ENCODE measurements at regions not wholly inside any gene's neighbourhood (a gene's known extent, or its start where the extent isn't known, plus 50 kb on each side); places are given as distances from the start of the nearest gene placed in this dataset.
"Not testable (repeated sequence)": the region's sequence is repeated elsewhere in the genome, so short reads cannot be mapped to it uniquely, and the experiment has no call there.

DNA sequence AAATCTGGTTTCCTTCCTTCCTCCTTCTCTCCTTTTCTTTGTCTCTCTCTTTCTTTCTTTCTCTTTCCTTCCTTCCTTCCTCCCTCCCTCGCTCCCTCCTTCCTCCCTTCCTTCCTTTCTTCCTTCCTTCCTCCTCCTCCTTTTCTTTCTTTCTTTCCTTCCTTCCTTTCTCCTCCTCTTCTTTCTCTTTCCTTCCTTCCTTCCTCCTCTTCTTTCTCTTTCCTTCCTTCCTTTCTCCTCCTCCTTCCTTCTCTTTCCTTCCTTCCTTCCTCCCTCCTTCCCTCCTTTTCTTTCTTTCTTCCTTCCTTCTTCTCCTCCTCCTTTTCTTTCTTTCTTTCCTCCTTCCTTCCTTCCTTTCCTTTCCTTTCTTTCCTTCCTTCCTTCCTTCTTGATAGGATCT, 61.2 kb downstream of the VIP start:
- 76% methylated on average over 1 of the region's 1 CpG for WGBS
- DNase-seq (ENCODE audit: extremely low spot score) = no peak
- no peaks in the 10 kb centered on the region for H3K36me3 ChIP-seq (ENCODE audit: insufficient read depth)
- no peak overlapping the region for H3K4me3 ChIP-seq (ENCODE audit: low read depth, low read length)
- H3K27ac ChIP-seq (ENCODE audit: low read depth) = no peak overlapping the region
- no peaks in the 10 kb centered on the region for H3K4me1 ChIP-seq (ENCODE audit: insufficient read depth)

DNA sequence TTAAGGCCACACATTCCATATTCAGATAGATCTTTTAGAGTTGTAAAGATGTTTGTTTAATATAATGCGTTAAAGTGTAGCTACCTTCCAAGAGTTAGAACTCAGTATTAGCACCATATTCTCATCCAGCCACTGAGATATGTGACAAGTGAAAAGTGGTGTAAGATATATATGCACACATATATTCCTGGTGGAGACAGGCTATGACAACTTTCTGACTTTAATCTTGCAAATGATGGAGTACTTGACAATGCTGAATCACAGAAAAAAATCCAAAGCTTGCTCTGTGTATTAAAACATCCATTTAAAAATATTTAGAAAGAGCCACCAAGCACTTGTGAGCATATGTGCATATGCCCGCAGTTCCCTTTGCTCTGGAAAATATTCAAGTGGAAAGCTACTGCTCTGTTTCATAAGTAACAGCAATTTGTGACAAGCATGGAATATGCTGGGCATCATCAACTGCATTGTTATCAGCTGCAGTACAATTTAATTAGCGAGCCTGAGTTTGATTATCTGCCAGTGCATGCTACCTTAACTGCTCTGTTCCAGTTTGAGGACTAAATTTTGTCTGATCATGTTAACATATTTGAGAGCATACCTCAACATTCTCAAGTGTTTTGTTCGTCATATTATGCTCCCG, 64.8 kb downstream of the VIP start:
- no peak for DNase-seq (ENCODE audit: extremely low spot score)
- WGBS = 83% methylated on average over 5 of the region's 5 CpGs
- Histone ChIP-seq H3K36me3 (ENCODE audit: insufficient read depth) (no peaks in the 10 kb centered on the region), H3K27ac (ENCODE audit: low read depth) (no peak overlapping the region), H3K4me1 (ENCODE audit: insufficient read depth) (no peaks in the 10 kb centered on the region), H3K4me3 (ENCODE audit: low read depth, low read length) (no peak overlapping the region)

DNA sequence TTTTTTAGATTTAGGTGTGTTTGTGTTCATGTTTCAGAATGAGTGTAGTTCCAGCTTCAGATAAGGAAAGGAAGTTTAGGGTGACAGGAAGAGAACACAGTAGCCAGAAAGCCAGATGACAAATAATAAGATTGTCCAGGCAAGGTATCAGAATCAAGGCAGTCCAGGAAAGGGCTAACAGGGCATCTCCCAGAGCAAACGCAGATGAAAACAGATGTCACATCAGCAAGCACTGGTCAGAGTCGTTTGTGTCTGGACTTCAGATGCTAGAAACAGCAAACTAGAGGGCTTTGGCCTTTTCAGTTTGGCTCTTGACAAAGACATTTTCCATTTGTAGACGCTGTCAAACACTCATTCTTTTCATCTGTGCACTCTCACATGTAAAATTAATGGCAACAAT, 65.5 kb downstream of the VIP start:
- WGBS = 56% methylated on average over 3 of the region's 3 CpGs

DNA sequence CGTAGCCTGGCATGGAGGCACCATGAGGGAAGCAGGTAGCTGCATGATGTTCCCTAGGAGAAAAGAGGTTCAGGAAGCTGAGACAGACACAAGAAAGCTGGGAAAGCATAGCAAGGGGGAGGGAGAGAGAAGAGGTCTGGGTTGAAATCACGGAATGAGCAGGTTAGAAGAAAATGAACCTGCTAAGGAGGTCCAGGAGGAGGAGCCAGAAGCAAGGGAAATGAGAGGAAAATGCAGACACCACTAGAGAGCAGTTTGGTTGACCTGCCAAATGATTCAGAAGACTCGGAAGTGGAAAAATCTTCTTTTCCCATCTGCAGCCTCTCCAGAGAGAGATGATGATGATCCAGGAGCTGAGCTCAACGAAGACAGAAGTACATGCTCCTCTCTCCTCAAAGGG, 70.9 kb downstream of the VIP start:
- no peak for DNase-seq (ENCODE audit: extremely low spot score)
- 41% methylated on average over 4 of the region's 4 CpGs for WGBS
- Histone ChIP-seq H3K27ac (ENCODE audit: low read depth) (no peak overlapping the region), H3K4me1 (ENCODE audit: insufficient read depth) (no peaks in the 10 kb centered on the region), H3K4me3 (ENCODE audit: low read depth, low read length) (no peak overlapping the region), H3K36me3 (ENCODE audit: insufficient read depth) (no peaks in the 10 kb centered on the region)

More for the DNA sequence above, 65.5 kb downstream of the VIP start:
- Histone ChIP-seq H3K4me3 (ENCODE audit: low read depth, low read length) (no peak overlapping the region), H3K27ac (ENCODE audit: low read depth) (no peak overlapping the region), H3K36me3 (ENCODE audit: insufficient read depth) (no peaks in the 10 kb centered on the region), H3K4me1 (ENCODE audit: insufficient read depth) (no peaks in the 10 kb centered on the region)
- DNase-seq (ENCODE audit: extremely low spot score) = no peak

DNA sequence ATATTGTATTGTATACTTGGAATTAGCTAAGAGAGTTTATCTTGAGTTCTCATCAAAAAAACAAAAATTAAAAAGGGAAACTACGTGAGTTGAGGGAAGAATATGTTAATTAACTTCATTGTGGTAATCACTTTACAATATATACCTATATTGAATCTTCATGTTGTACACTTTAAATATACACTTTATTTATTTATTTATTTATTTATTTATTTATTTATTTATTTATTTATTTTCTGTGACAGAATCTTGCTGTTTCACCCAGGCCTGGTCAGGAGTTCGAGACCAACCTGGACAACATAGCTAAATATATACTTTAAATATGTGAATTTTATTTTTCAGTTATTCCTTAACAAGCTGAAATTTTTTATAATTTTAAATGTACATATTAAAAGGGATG, 74.1 kb downstream of the VIP start:
- no peak overlapping the region for H3K27ac ChIP-seq (ENCODE audit: low read depth)
- WGBS = 91% methylated on average over 2 of the region's 2 CpGs
- H3K4me3 ChIP-seq (ENCODE audit: low read depth, low read length) = no peak overlapping the region
- H3K4me1 ChIP-seq (ENCODE audit: insufficient read depth) = no peaks in the 10 kb centered on the region
- no peak for DNase-seq (ENCODE audit: extremely low spot score)
- no peaks in the 10 kb centered on the region for H3K36me3 ChIP-seq (ENCODE audit: insufficient read depth)

DNA sequence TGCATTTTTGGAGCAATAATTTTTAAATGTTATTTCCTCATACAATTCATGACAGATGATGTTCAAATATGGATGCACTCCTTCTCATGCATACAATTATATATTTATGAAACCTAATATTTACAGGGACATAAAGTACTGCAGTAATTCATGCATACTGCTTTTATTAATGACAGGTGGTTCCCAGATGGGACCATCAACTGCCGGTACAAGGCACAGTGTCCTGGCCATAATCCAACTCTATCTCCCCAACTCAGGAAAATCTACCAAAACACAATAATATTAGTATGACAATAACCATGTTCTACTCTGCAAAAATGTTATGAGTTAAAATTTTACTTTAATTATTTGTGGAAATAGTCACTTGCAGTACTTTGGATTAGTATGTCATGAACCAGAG, 77.8 kb downstream of the VIP start:
- H3K27ac ChIP-seq (ENCODE audit: low read depth) = no peak overlapping the region
- no peaks in the 10 kb centered on the region for H3K36me3 ChIP-seq (ENCODE audit: insufficient read depth)
- no peak for DNase-seq (ENCODE audit: extremely low spot score)
- no peak overlapping the region for H3K4me3 ChIP-seq (ENCODE audit: low read depth, low read length)
- WGBS = 17% methylated on average over 1 of the region's 1 CpG
- H3K4me1 ChIP-seq (ENCODE audit: insufficient read depth) = no peaks in the 10 kb centered on the region

DNA sequence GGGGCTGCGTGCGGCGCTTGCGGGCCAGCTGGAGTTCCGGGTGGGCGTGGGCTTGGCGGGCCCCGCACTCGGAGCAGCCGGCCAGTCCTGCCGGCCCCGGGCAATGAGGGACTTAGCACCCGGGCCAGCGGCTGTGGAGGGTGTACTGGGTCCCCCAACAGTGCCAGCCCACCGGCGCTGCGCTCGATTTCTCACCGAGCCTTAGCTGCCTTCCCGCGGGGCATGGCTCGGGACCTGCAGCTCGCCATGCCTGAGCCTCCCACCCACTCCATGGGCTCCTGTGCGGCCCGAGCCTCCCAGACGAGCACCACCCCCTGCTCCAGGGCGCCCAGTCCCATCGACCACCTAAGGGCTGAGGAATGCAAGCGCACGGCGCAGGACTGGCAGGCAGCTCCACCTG, 83.8 kb downstream of the VIP start:
- H3K36me3 ChIP-seq (ENCODE audit: insufficient read depth); H3K4me3 ChIP-seq (ENCODE audit: low read depth, low read length); H3K27ac ChIP-seq (ENCODE audit: low read depth); H3K4me1 ChIP-seq (ENCODE audit: insufficient read depth); DNase-seq (ENCODE audit: extremely low spot score): not testable (repeated sequence)
- 96% methylated on average over 31 of the region's 31 CpGs for WGBS

DNA sequence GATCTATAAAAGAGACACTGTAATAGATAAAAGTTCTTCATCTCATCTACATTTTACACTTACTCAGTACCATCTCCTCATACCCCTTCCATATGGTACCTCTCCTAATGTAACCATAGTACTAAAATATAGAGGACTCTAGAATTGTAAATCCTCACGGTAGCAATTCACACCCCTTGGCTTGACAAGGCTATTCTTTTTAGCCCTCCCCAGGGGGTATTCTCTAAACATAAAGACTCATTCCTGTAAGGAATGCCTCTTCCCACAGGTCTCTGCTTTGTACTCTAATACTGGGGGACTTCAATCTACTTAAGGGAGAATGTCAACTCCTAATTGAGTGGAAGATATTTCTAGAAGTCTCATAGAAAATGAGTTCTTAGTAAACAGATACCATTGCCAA, 85.9 kb downstream of the VIP start:
- no peaks in the 10 kb centered on the region for H3K36me3 ChIP-seq (ENCODE audit: insufficient read depth)
- no peak overlapping the region for H3K4me3 ChIP-seq (ENCODE audit: low read depth, low read length)
- DNase-seq (ENCODE audit: extremely low spot score) = no peak
- H3K4me1 ChIP-seq (ENCODE audit: insufficient read depth) = no peaks in the 10 kb centered on the region
- WGBS = 27% methylated on average over 1 of the region's 1 CpG
- no peak overlapping the region for H3K27ac ChIP-seq (ENCODE audit: low read depth)

DNA sequence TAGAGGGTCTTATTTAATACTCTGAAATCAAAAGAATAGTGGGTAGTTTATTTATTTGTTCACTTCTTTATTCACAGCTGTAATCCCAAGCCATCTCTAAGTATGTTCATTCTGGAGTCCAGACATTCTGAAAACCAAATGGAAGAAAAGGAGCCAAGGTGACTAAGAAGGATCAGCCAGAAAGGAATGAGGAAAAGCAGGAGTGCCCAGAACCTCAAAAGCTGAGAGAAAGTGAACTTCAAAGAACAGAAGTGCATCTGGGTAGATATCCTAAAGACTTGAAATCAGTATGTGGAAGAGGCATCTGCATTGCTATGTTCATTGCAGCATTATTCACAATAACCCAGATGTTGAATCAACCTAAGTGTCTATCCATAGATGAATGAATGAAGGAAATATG, 94.8 kb downstream of the VIP start:
- H3K27ac ChIP-seq (ENCODE audit: low read depth) = no peak overlapping the region
- H3K36me3 ChIP-seq (ENCODE audit: insufficient read depth) = no peaks in the 10 kb centered on the region
- no peak for DNase-seq (ENCODE audit: extremely low spot score)
- H3K4me3 ChIP-seq (ENCODE audit: low read depth, low read length) = no peak overlapping the region
- no peaks in the 10 kb centered on the region for H3K4me1 ChIP-seq (ENCODE audit: insufficient read depth)

DNA sequence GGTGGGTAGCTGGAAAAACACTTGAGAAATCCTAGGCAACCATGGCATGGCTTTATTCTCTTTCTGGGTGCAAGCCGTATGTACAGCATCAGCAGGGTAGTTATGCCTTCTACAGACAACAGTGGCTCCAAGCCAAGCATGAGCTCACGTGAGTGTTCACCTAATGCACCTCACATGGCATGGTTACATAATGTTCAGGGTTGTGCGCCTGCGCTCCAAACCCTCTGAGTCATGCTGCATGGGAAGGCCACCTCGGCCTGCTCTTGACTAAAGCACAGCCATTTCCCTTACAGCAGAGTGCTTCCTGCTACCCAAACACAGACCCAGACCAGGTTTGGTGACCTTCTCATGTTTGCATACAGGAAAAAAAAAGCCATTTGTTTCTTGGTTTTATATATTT, 96.2 kb downstream of the VIP start:
- Histone ChIP-seq H3K4me1 (ENCODE audit: insufficient read depth) (no peaks in the 10 kb centered on the region), H3K36me3 (ENCODE audit: insufficient read depth) (no peaks in the 10 kb centered on the region), H3K27ac (ENCODE audit: low read depth) (no peak overlapping the region), H3K4me3 (ENCODE audit: low read depth, low read length) (no peak overlapping the region)
- 90% methylated on average over 5 of the region's 5 CpGs for WGBS
- DNase-seq (ENCODE audit: extremely low spot score) = no peak

DNA sequence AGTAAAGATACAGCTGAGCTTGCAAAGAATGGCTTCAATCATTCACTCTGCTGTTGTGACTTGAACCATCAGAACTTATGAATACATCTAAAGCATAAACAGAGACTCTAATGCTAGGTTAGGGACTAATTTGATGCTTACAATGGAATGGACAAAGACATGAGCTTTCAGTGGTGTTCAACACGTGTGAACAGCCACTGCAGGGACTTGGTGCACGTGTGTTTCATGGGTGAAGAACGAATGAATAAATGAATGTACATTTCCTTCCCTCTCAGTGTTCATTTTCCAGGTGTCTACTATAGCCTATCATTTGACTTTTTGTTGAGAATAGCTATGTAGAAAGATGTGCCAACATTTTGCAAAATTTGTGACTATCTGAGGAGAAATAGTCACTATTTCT, 98.3 kb downstream of the VIP start:
- H3K4me1 ChIP-seq (ENCODE audit: insufficient read depth) = no peaks in the 10 kb centered on the region
- no peak overlapping the region for H3K4me3 ChIP-seq (ENCODE audit: low read depth, low read length)
- 76% methylated on average over 3 of the region's 3 CpGs for WGBS
- H3K27ac ChIP-seq (ENCODE audit: low read depth) = no peak overlapping the region
- no peaks in the 10 kb centered on the region for H3K36me3 ChIP-seq (ENCODE audit: insufficient read depth)
- no peak for DNase-seq (ENCODE audit: extremely low spot score)

DNA sequence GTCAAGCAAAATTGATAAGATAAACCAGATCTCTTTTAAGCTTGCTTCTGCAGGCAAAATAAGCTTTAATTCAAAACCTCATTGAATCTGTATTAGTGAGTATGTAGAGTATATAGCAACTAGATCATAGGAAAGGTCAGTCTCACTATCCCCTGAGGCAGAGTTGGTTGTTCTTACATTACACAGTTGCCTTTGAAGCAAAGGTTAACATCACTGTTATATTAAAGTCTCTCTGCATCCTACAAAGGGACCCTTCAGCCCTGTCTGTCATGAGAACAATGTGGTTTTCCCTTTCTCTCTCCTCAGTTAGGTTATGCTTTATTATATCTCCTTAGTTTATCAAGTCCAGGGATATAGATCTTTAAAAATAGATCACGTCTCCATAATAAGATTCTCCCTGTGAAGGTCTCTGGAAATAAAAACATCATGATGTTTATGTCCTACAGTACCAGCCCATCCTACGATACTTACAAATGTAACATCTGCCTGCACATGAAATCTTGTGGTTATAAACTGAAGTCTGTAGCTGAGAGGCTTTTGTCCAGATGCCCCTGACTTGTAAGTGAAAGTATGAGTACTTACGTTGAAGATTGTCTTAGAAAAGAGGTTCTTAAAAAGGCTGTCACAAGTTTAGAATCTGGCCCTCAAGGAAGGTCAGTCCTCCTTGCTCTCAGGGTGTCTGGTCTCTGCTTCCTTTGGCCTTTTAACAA, 103.6 kb downstream of the VIP start:
- no peak for DNase-seq (ENCODE audit: extremely low spot score)
- 62% methylated on average over 3 of the region's 3 CpGs for WGBS

DNA sequence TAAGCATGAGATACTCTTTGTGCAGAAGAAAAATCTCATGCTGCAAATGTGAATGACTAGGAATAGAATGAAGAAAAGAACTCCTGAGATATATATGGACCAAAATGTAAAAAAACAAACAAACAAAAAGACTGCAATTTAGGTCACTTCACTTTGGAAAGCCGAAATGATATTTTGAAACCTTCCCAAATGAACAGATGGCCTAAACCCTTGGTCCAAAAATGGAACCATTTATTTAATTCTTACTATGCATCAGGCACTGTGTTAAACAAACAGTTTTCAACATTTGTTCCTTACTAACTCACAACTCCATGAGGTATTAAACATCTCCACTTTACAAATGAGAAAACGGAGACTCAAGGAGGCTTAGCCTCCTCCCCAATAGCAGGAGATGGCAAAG, 107.5 kb downstream of the VIP start:
- Histone ChIP-seq H3K4me1 (ENCODE audit: insufficient read depth) (no peaks in the 10 kb centered on the region), H3K4me3 (ENCODE audit: low read depth, low read length) (no peak overlapping the region), H3K27ac (ENCODE audit: low read depth) (no peak overlapping the region), H3K36me3 (ENCODE audit: insufficient read depth) (no peaks in the 10 kb centered on the region)
- WGBS = 38% methylated on average over 2 of the region's 2 CpGs
- DNase-seq (ENCODE audit: extremely low spot score) = no peak

More for the DNA sequence above, 103.6 kb downstream of the VIP start:
- Histone ChIP-seq H3K4me1 (ENCODE audit: insufficient read depth) (no peaks in the 10 kb centered on the region), H3K4me3 (ENCODE audit: low read depth, low read length) (no peak overlapping the region), H3K27ac (ENCODE audit: low read depth) (no peak overlapping the region), H3K36me3 (ENCODE audit: insufficient read depth) (no peaks in the 10 kb centered on the region)

DNA sequence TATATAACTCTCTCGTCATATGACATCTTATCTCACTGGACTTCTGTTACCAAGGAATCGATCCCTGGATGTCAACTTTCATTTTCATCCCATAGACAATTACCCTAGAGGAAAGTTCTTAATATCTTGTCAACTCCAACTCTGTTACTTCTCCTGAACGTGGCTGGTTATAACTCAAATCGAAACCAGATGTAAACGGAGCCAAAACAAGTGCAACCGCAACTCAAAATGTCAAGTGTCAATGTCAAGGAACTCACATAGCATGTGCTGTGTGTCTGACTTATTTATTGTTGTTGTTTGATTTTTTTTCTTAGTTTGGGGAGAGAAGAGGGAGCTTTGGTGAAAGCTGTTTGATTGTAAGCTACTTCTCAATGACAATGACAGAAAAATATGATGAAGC, 108.6 kb downstream of the VIP start:
- no peak for DNase-seq (ENCODE audit: extremely low spot score)
- no peak overlapping the region for H3K27ac ChIP-seq (ENCODE audit: low read depth)
- no peaks in the 10 kb centered on the region for H3K36me3 ChIP-seq (ENCODE audit: insufficient read depth)
- H3K4me3 ChIP-seq (ENCODE audit: low read depth, low read length) = no peak overlapping the region
- WGBS = 60% methylated on average over 6 of the region's 6 CpGs
- no peaks in the 10 kb centered on the region for H3K4me1 ChIP-seq (ENCODE audit: insufficient read depth)
